ENCODE measurements at regions not wholly inside any gene's neighbourhood (a gene's known extent, or its start where the extent isn't known, plus 50 kb on each side); places are given as distances from the start of the nearest gene placed in this dataset.

- TF ChIP-seq CTCF (IDR thresholded peaks at IDR 0.05; ENCODE audit: low read depth, low read length) (no peak), POLR2A (IDR thresholded peaks at IDR 0.05; ENCODE audit: extremely low read depth, insufficient read length) (no peak), MAX (IDR thresholded peaks at IDR 0.05; ENCODE audit: low read depth, low read length) (no peak), MYC (IDR thresholded peaks at IDR 0.05; ENCODE audit: low read depth, low read length) (no peak)
These were observed 406.0 kb downstream of the RFC3 start for GRCh38 chr13:34223984-34224383.
